ENCODE measurements at regions not wholly inside any gene's neighbourhood (a gene's known extent, or its start where the extent isn't known, plus 50 kb on each side); places are given as distances from the start of the nearest gene placed in this dataset.

DNA sequence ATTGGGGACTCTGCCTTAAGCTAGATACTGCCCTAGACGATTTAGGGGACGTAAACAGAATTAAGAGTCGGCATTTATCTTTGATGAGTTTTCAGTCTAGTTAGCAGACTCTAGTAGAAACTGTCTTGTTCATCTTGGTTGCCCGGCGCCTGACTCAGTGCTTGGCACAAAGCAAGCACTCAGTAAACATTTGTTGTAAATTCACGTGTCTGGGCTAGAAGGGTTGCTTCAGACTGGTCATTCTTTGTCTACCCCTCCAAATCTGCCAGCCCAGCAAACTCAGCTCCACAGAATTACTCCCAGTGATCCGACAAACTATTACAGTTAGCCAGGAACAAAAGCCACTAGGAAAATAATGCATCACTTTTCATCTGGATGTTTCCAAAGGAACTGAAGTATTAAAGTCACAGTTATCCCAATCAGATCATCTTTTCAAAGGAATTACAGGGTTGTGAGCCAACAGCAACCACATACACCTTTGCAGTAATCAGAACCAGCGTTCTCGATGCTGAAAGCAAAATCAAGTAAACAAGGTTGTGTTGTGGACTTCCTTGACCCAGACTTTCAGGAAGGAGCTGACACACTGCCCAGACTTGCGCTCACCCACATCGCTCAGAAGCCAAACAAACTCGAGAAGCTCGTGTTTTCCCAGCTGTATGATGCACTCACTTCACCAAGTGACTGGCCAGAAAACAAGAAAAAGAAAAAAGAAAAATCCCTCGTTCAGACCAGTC is 66.5 kb upstream of the GADD45A start:
- DNase-seq, result no peak

GRCh38 chr1:67619080-67619479 is 65.9 kb upstream of the GADD45A start:
- DNase-seq, result no peak

DNA sequence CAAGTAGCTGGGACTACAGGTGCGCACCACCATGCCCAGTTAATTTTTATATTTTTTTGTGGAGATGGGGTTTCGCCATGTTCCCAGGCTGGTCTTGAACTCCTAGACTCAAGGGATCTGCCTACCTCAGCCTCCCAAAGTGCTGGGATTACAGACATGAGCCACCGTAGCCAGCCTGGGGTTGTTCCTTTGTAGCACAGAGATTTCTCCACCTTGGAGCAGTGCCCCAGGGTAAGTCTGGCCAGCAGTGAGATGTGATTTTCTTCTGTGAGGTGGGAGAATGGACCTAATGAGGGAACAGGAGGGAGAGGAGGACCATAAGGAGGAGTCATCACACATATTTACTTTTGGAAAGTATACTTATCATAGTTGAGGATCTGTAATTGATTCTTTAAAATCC is 61.1 kb upstream of the GADD45A start:
- DNase-seq, result no peak

DNA sequence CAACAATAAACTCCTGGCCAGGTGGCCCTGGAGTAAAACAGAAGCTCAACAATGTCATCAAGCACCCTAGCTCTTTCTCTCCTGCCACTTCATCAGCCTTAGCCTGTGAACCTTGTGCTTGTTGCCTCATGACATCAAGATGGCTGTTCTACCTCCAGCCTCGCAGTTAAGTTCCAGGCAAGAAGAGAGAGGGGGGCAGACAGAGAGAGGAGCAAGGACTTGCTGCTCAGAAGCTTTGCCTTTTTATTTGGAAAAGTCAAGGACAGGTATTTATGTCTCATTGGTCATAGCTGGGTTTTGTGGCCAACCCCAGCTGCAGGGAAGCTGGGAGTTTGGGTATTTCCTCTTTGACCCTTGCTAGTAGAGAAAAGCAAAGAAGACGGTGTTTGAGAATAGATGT is 60.3 kb upstream of the GADD45A start:
- no peak for DNase-seq

GRCh38 chr1:67626090-67626860 is 58.7 kb upstream of the GADD45A start:
- no peak for DNase-seq

- DNase-seq, result no peak
These were observed 58.2 kb upstream of the GADD45A start for GRCh38 chr1:67626861-67627235.

- no peak for DNase-seq
These were observed 57.7 kb upstream of the GADD45A start for GRCh38 chr1:67627336-67627735.

DNA sequence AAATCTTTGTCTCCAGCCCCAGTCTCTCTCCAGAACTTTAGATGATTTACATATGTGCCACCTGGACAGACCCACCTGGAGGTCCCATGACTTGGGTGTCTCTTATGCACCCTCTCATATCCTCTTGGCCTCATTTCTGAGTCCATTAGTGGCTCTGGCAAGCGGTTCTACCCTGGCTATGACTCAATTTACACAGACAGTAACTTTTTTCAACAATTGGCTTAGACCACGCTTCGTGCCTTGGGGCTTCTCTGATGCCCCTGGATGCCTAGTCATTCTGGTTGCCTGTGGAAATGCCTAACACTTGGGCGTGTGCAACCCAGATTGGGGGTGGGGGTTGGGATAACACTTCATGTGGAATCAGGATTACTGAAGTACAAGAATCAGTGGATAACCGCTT is 57.1 kb upstream of the GADD45A start:
- DNase-seq, result no peak

GRCh38 chr1:67629370-67630075 is 55.5 kb upstream of the GADD45A start:
- DNase-seq, result no peak

DNA sequence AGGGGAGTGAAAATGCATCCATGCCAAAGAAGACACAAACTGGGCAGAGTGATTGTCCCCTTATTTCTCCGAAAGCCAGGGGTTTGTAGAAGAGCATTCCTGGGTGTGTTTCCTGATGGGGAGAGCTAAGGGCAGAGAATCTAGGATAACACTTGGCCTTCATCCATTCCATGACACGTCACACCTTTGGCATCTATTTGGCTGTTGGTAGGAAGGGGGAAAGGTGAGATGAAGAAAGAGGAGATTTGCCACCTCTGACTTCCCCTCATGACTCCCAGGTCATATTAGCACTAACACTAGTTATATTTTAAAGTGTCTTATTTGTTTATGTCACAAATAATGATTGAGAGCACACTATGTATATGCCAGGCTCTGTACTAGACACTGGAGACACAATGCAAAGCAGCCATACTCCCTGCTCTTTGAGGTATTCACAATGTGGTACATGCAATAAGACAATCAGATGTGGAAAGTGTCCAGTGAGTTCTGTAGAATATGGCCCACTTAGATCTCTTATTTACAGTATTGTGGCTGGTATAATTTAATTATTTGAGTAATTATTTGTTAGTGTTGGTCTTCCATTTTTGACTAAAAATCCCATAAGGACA is 54.5 kb upstream of the GADD45A start:
- no peak for DNase-seq

DNA sequence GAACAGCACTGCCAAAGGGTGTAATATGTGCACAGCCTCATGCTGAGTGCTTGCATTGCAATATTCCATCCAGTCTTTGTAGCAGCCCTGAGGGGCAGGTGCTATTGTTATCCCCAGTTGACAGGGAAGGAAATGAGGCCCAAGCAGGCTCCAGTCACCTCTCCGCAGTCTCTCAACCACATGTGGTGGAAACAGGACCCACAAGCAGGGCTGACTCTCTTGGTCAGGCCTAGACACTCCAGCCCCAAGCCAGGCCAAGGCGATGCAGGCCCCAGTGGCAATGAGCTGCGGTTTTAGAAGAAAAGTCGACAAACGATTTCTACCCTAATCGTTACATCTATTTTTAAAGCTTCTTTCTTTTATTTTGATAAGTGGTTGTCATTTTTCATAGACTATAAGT is 52.6 kb upstream of the GADD45A start:
- DNase-seq, result no peak

DNA sequence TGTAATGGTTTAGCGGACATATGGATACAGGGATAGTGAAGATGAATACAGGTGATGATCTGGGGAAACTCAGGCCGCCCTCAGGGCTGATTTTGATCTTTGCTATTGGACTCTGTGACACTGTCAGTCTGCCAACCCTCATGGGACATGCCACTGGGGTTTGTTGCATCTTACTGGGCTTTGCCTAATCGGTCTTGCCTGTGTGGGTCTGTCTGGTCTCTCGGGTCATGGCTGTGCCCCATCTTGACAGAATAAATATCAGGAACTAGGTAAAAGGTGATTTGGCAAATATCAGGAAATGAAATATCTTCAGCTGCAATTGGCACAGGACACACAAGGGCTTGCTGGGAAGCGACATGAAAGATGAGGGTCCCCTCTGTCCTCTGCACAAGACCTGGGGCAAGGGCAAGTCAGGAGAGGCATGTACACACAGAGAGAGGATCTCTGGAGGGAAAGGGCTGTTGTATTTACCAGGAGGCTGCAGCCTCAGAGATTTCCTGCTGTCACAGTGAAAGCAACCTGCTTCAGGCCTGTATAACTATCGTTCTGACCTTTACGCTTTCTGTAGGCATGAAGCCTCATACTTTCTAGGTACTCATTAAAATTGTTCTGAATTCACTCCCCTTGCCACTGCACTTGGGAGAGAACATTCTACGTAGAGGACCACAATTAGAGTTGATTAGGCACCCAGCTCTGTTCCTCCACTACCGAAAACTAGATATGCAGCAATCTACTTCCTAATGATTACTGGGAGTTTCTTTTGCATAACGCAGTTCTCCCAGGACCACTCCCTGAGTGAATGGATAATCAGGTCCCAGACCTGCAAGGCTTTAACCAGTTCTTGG is 52.0 kb upstream of the GADD45A start:
- no peak for DNase-seq

DNA sequence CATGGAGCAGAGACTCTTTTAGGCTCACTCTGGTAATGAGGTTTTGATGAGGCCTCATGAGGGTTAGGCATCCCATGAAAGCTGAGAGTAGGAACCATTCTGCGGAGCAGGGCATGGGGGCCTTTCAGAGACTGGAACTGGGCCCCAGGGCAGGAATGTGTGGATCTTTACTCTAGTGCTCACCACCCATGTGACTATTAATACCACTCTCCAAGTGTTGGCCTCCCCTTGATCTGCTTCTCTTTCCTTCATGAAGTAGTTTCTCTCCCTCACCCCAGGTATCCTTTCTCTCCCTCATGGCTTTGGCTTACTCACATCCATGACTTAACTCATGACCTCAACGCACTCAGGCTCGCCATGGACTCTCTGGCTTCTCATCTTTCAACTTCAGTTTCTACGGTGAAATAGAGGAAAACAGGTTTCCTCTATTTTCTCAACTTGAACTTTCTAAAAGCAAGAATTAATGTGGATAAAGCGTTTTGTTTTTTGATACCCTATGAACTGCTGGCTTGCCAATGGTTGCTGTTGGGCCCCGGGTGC is 50.5 kb upstream of the GADD45A start:
- no peak for DNase-seq

GRCh38 chr1:67635055-67635809 is 49.8 kb upstream of the GADD45A start:
- peak in 1 of 2 donors; percentile 6 for DNase-seq
